Parathyroid adenoma (tissue), 2 donors: ENCODE measurements at regions not wholly inside any gene's neighbourhood (a gene's known extent, or its start where the extent isn't known, plus 50 kb on each side); places are given as distances from the start of the nearest gene placed in this dataset.

ENCODE experiments used
- H2AFZ ChIP-seq: fragments of 300-600 bp; sonication (generic); one replicate; pipeline ENCODE4 v1.7.0; 2017; ENCODE audit warnings: antibody characterized with exemption, mild to moderate bottlenecking
- H3K27ac ChIP-seq: fragments of 300-600 bp; sonication (generic); one replicate; pipeline ENCODE4 v1.7.0; 2017
- H3K27me3 ChIP-seq: fragments of 300-600 bp; sonication (generic); one replicate; pipeline ENCODE4 v1.7.0; 2017; ENCODE audit warnings: low read length; ENCODE audit not compliant: control insufficient read depth, insufficient read depth
- H3K36me3 ChIP-seq: fragments of 300-600 bp; sonication (generic); one replicate; pipeline ENCODE4 v1.7.0; 2017; ENCODE audit warnings: low read length; ENCODE audit not compliant: control insufficient read depth, insufficient read depth
- H3K4me1 ChIP-seq: fragments of 300-600 bp; sonication (generic); one replicate; pipeline ENCODE4 v1.7.0; 2017; ENCODE audit warnings: control low read depth
- H3K4me2 ChIP-seq: fragments of 300-600 bp; sonication (generic); one replicate; pipeline ENCODE4 v1.7.0; 2017; ENCODE audit warnings: low read length
- H3K4me3 ChIP-seq: fragments of 300-600 bp; sonication (generic); one replicate; pipeline ENCODE4 v1.7.0; 2017; ENCODE audit warnings: low read depth, low read length
- H3K79me2 ChIP-seq: fragments of 300-600 bp; sonication (generic); one replicate; pipeline ENCODE4 v1.7.0; 2017; ENCODE audit warnings: control low read depth
- H3K9ac ChIP-seq: fragments of 300-600 bp; sonication (generic); one replicate; pipeline ENCODE4 v1.7.0; 2017; ENCODE audit warnings: mild to moderate bottlenecking
- H3K9me3 ChIP-seq: fragments of 300-600 bp; sonication (generic); one replicate; pipeline ENCODE4 v1.7.0; 2017; ENCODE audit warnings: low read length; ENCODE audit not compliant: control insufficient read depth
- CTCF ChIP-seq: fragments of 300-600 bp; sonication (generic); IDR thresholded peaks from one replicate; pipeline ENCODE4 v1.7.0; 2017; ENCODE audit warnings: antibody characterized with exemption, mild to moderate bottlenecking
- donor health status: primary hyperparathyroidism.

DNA sequence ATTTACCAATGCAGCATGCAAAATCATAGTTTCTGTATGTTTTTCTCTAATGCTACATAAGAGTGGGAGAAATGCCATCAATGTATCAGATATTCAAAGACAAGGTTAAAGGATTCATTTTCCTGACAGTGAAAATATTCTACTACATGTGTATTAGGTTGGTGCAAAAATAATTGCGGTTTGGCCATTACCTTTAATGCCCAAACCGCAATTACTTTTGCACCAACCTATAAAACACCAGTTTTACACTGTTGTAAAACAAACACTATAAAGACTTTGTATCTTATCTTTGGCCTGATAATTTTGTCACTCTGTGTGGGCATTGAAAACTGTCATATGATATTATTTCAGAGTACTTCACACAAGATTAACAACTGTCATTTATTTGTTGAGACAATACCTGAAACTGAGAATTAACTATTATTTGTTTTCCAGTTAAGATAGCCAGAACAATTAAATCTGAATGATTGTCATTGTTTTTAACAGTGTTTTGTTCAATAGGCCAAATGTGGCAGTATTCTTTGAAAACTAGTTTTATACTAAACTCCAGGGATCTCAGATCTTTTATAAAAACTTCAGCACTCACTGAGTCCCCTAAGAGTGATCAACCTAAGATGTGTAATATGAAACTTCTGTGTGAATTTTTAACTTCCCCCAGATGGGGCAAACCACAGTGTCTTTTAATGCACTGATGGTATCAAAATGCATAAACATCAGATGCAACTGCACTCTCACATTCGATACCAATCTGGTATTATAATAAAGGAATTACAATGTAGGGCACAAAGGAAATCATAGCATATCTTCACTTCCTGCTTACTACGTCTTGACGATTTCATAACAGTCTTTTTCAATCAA is 53.8 kb upstream of the FBN2 start:
- H2AFZ ChIP-seq = no peak overlapping the region
- no peak overlapping the region for H3K4me2 ChIP-seq
- no peak overlapping the region for H3K9ac ChIP-seq
- H3K4me3 ChIP-seq = no peak overlapping the region
- H3K79me2 ChIP-seq = no peaks in the 10 kb centered on the region
- no peak overlapping the region for H3K27ac ChIP-seq
- no peak for TF ChIP-seq CTCF
- H3K27me3 ChIP-seq = no peaks in the 10 kb centered on the region
- no peaks in the 10 kb centered on the region for H3K4me1 ChIP-seq
- H3K9me3 ChIP-seq = no peaks in the 10 kb centered on the region
- H3K36me3 ChIP-seq = no peaks in the 10 kb centered on the region

DNA sequence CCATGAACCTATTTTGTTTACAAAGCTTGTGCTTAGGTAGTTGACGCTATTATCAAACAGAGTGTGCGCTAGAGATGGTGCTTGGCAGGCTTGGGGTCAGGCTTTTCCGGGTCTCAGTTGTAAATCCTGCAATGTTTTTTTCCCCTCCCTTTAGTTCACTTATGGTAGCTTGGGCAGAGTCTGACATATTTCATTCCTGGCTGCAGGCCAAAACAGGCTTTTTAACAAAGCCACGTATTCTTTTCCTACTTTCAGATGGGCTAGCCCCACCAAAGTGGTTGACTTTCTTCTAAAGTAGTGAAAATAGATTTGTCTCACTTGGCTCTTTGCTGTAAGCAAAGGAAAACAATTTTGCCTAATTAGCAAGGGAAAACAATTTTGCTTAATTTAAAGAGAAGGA is 58.0 kb upstream of the FBN2 start:
- no peak overlapping the region for H3K4me2 ChIP-seq

GRCh38 chr5:128597156-128597555 is 59.1 kb upstream of the FBN2 start:
- H3K4me1 ChIP-seq = no peaks in the 10 kb centered on the region
- H3K27me3 ChIP-seq = no peaks in the 10 kb centered on the region
- H3K9me3 ChIP-seq = no peaks in the 10 kb centered on the region
- TF ChIP-seq CTCF = no peak
- no peaks in the 10 kb centered on the region for H3K79me2 ChIP-seq
- H3K9ac ChIP-seq = no peak overlapping the region
- no peak overlapping the region for H3K4me2 ChIP-seq
- no peak overlapping the region for H3K4me3 ChIP-seq
- no peak overlapping the region for H3K27ac ChIP-seq
- no peaks in the 10 kb centered on the region for H3K36me3 ChIP-seq
- no peak overlapping the region for H2AFZ ChIP-seq

More for the DNA sequence above, 58.0 kb upstream of the FBN2 start:
- Histone ChIP-seq H3K9ac (no peak overlapping the region), H3K79me2 (no peaks in the 10 kb centered on the region), H3K4me3 (no peak overlapping the region), H2AFZ (no peak overlapping the region), H3K36me3 (no peaks in the 10 kb centered on the region), H3K27me3 (no peaks in the 10 kb centered on the region), H3K27ac (no peak overlapping the region), H3K4me1 (no peaks in the 10 kb centered on the region), H3K9me3 (no peaks in the 10 kb centered on the region)
- no peak for TF ChIP-seq CTCF

DNA sequence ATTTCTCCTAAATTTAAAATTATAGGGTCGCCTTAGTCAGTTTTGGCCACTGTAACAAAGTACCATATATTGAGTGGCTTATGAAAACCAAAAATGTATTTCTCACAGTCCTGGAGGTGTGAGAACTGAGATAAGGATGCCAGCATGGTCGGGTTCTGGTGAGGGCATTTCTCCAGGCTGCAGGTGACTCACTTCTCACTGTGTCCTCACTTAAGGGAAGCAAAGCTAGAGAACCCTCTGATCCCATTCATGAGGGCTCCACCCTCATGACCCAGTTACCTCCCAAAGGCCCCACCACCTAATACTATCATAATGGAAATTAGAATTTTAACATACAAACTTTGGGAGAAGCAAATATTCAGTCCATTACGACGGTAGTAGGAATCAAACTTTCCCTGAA is 75.1 kb upstream of the FBN2 start:
- Histone ChIP-seq H2AFZ (no peak overlapping the region), H3K4me2 (no peak overlapping the region), H3K9me3 (no peaks in the 10 kb centered on the region), H3K4me1 (no peaks in the 10 kb centered on the region), H3K79me2 (no peaks in the 10 kb centered on the region), H3K27ac (no peak overlapping the region), H3K27me3 (no peaks in the 10 kb centered on the region), H3K36me3 (no peaks in the 10 kb centered on the region), H3K9ac (no peak overlapping the region), H3K4me3 (no peak overlapping the region)
- no peak for TF ChIP-seq CTCF

DNA sequence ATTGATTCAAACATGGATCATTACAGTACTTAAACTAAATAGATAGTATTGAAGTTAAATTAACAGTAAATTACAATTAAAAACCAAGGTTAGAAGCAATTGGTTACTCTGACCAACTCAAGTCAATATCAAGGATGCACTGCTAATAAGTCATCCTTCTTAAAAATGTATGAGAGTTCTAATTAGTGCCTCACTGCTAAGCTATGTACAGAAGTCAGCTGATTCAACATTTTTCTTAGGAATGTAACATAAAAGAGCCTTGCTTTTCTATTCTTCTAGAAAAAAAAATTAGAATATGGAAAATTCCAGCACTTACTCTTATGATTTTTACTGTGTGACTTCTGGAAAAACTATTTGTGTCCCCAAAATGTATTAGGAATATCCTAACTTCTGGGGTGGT is 75.7 kb upstream of the FBN2 start:
- no peak overlapping the region for H3K9ac ChIP-seq
- H2AFZ ChIP-seq = no peak overlapping the region
- H3K4me3 ChIP-seq = no peak overlapping the region
- no peaks in the 10 kb centered on the region for H3K36me3 ChIP-seq
- no peak overlapping the region for H3K4me2 ChIP-seq
- TF ChIP-seq CTCF = no peak
- no peak overlapping the region for H3K27ac ChIP-seq
- H3K4me1 ChIP-seq = no peaks in the 10 kb centered on the region
- H3K79me2 ChIP-seq = no peaks in the 10 kb centered on the region
- H3K9me3 ChIP-seq = no peaks in the 10 kb centered on the region
- no peaks in the 10 kb centered on the region for H3K27me3 ChIP-seq
